ENCODE measurements at regions not wholly inside any gene's neighbourhood (a gene's known extent, or its start where the extent isn't known, plus 50 kb on each side); places are given as distances from the start of the nearest gene placed in this dataset.

GRCh38 chr3:18675197-18675596 is 250.1 kb upstream of the SATB1 start:
- ATAC-seq (ENCODE audit: low read depth) (no peak), DNase-seq (ENCODE audit: low spot score) (no peak)
- no peak overlapping the region for H3K4me3 ChIP-seq (ENCODE audit: severe bottlenecking)
- H3K27me3 ChIP-seq (ENCODE audit: insufficient read depth, poor library complexity, severe bottlenecking), result no peaks in the 10 kb centered on the region
- H3K27ac ChIP-seq (ENCODE audit: poor library complexity, severe bottlenecking), result no peak overlapping the region
- H3K4me1 ChIP-seq (ENCODE audit: insufficient read depth, poor library complexity, severe bottlenecking), result no peaks in the 10 kb centered on the region
- no peak for TF ChIP-seq CTCF (IDR thresholded peaks at IDR 0.05; ENCODE audit: poor library complexity, severe bottlenecking)
- no peaks in the 10 kb centered on the region for H3K36me3 ChIP-seq (ENCODE audit: low read depth)
- H3K9me3 ChIP-seq (ENCODE audit: severe bottlenecking), result no peaks in the 10 kb centered on the region

GRCh38 chr3:18672561-18672960 is 247.4 kb upstream of the SATB1 start:
- H3K4me3 ChIP-seq (ENCODE audit: severe bottlenecking), result no peak overlapping the region
- no peaks in the 10 kb centered on the region for H3K4me1 ChIP-seq (ENCODE audit: insufficient read depth, poor library complexity, severe bottlenecking)
- no peak for ATAC-seq (ENCODE audit: low read depth)
- H3K9me3 ChIP-seq (ENCODE audit: severe bottlenecking), result no peaks in the 10 kb centered on the region
- H3K27me3 ChIP-seq (ENCODE audit: insufficient read depth, poor library complexity, severe bottlenecking), result no peaks in the 10 kb centered on the region
- no peak overlapping the region for H3K27ac ChIP-seq (ENCODE audit: poor library complexity, severe bottlenecking)
- no peak for TF ChIP-seq CTCF (IDR thresholded peaks at IDR 0.05; ENCODE audit: poor library complexity, severe bottlenecking)
- no peaks in the 10 kb centered on the region for H3K36me3 ChIP-seq (ENCODE audit: low read depth)
- DNase-seq (ENCODE audit: low spot score), result no peak

- no peak for TF ChIP-seq CTCF (IDR thresholded peaks at IDR 0.05; ENCODE audit: poor library complexity, severe bottlenecking)
- no peak overlapping the region for H3K4me3 ChIP-seq (ENCODE audit: severe bottlenecking)
- DNase-seq (ENCODE audit: low spot score) (no peak), ATAC-seq (ENCODE audit: low read depth) (no peak)
- no peaks in the 10 kb centered on the region for H3K36me3 ChIP-seq (ENCODE audit: low read depth)
- H3K27ac ChIP-seq (ENCODE audit: poor library complexity, severe bottlenecking), result no peak overlapping the region
- no peaks in the 10 kb centered on the region for H3K9me3 ChIP-seq (ENCODE audit: severe bottlenecking)
- no peaks in the 10 kb centered on the region for H3K27me3 ChIP-seq (ENCODE audit: insufficient read depth, poor library complexity, severe bottlenecking)
- no peaks in the 10 kb centered on the region for H3K4me1 ChIP-seq (ENCODE audit: insufficient read depth, poor library complexity, severe bottlenecking)
Measured at GRCh38 chr3:18670759-18671158, 245.6 kb upstream of the SATB1 start.

- TF ChIP-seq CTCF (IDR thresholded peaks at IDR 0.05; ENCODE audit: poor library complexity, severe bottlenecking), result no peak
- Histone ChIP-seq H3K9me3 (ENCODE audit: severe bottlenecking) (no peaks in the 10 kb centered on the region), H3K36me3 (ENCODE audit: low read depth) (no peaks in the 10 kb centered on the region), H3K27ac (ENCODE audit: poor library complexity, severe bottlenecking) (no peak overlapping the region), H3K4me3 (ENCODE audit: severe bottlenecking) (no peak overlapping the region), H3K27me3 (ENCODE audit: insufficient read depth, poor library complexity, severe bottlenecking) (no peaks in the 10 kb centered on the region), H3K4me1 (ENCODE audit: insufficient read depth, poor library complexity, severe bottlenecking) (no peaks in the 10 kb centered on the region)
- DNase-seq (ENCODE audit: low spot score) (no peak), ATAC-seq (ENCODE audit: low read depth) (no peak)
Measured at GRCh38 chr3:18669374-18669773, 244.2 kb upstream of the SATB1 start.

GRCh38 chr3:18667552-18667951 is 242.4 kb upstream of the SATB1 start:
- no peaks in the 10 kb centered on the region for H3K27me3 ChIP-seq (ENCODE audit: insufficient read depth, poor library complexity, severe bottlenecking)
- no peak overlapping the region for H3K27ac ChIP-seq (ENCODE audit: poor library complexity, severe bottlenecking)
- no peaks in the 10 kb centered on the region for H3K9me3 ChIP-seq (ENCODE audit: severe bottlenecking)
- ATAC-seq (ENCODE audit: low read depth) (no peak), DNase-seq (ENCODE audit: low spot score) (no peak)
- no peaks in the 10 kb centered on the region for H3K36me3 ChIP-seq (ENCODE audit: low read depth)
- H3K4me1 ChIP-seq (ENCODE audit: insufficient read depth, poor library complexity, severe bottlenecking), result no peaks in the 10 kb centered on the region
- H3K4me3 ChIP-seq (ENCODE audit: severe bottlenecking), result no peak overlapping the region
- no peak for TF ChIP-seq CTCF (IDR thresholded peaks at IDR 0.05; ENCODE audit: poor library complexity, severe bottlenecking)

All from RWPE2 (cell line).